Anterior cingulate cortex (tissue), 58 donors: ENCODE measurements at regions not wholly inside any gene's neighbourhood (a gene's known extent, or its start where the extent isn't known, plus 50 kb on each side); places are given as distances from the start of the nearest gene placed in this dataset.

Experiments used
- DNase-seq, 58 donors: peaks; one replicate each; lab custom pipeline; 2025; lab: John Stamatoyannopoulos, UW

DNA sequence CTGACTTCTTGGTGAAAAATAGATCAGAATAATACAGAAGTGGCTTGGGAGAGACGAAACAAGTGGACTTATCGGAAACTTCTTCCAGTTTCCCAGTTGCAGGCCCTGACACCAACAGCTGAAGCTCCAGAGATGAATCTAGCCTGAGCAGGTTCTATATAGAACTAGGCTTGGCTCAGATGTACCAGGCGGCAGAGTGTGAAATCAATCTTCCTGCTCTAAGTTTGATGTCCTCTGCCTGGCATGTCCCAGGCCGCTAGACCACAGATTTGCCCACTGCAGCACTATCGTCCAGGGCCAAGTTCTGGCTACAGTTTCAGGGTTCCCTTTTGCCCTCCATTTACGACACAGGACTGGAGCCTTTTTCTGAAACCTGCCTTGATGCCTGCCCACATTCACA, 91.3 kb upstream of the PLEKHA5 start:
- DNase-seq = no peak

DNA sequence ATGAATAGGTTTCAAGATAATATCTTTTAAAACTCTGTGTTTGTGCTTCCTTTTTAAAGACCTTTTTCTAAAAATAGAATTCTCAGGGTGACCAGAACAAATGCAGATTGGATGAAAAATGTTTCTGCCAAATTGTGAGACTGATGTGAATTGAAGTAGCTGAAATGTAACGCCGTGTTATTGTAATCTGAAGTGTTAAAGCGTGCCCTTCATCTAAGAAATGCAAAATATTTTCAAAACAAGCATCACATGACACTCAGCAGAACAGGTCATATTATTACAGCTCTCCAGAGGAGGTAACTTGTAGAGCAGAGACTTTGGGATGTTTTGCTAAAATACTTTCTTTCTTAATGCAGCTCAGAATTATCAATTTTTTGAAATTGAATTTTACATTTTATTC, 90.0 kb upstream of the PLEKHA5 start:
- no peak for DNase-seq

DNA sequence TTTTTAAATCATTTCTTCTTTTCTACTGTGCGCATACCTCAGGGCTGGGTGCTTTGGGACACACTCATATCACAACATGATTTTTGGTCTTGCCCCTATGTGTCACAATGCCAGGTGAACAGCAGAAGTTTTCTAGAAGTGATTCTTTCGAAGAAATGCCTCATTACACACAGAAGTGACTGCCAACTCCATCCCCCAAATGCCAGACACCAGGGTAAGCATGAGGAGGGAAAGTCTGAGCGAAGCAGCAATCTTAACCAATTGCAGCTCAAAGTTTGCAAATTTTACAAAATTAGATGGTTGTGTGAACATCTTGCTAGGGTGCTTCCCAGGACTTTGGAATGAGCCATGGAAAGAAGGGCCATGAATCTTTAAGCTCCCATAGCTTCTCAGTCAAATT, 87.3 kb upstream of the PLEKHA5 start:
- DNase-seq = no peak

DNA sequence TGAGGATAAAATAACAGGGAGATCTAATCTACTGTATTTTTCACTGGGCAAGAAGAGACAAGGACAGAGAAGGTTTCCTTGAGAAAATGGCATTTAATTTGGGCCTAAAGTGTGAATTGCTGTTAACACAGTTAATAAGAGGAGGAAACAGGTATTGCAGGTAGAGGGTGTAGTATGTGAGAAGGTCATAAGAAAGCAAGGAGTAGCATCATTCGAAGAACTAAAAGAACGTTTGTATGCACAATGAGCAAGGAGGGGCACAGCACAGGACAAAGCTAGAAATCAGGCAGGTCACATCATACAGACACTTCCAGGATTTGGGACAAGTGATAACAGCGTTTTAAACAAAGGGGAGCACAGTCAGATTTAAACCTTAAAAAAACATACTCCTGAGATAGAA, 85.1 kb upstream of the PLEKHA5 start:
- DNase-seq = no peak

DNA sequence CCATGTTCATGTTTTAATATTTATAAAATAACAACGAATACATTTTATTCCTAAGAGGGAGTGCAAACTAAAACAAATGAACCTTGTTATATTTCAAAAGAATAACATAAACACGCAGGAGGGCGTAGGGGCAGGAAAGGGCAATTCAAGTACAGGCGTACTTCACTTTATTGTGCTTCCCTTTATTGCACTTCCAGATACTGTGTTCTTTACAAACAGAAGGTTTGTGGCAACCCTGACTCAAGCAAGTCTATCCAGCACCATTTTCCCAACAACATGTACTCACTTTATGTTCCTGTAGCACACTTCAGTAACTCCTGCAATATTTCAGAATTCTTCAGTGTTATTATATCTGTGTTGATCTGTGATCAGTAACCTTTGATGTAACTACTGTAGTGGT, 84.6 kb upstream of the PLEKHA5 start:
- no peak for DNase-seq

DNA sequence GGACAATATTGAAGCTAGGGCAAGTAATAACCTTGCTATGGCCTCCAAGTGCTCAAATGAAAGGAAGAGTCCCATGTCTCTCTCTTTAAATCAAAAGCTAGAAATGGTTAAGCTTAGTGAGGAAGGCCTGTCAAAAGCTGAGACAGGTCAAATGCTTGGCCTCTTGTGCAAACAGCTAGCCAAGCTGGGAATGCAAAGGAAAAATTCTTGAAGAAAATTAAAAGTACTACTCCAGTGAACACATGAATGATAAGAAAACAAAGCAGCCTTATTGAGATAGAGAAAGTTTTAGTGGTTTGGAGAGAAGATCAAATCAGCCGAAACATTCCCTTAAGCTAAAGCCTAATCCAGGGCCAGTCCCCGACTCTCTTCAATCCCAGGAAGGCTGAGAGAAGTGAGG, 84.1 kb upstream of the PLEKHA5 start:
- DNase-seq = no peak

DNA sequence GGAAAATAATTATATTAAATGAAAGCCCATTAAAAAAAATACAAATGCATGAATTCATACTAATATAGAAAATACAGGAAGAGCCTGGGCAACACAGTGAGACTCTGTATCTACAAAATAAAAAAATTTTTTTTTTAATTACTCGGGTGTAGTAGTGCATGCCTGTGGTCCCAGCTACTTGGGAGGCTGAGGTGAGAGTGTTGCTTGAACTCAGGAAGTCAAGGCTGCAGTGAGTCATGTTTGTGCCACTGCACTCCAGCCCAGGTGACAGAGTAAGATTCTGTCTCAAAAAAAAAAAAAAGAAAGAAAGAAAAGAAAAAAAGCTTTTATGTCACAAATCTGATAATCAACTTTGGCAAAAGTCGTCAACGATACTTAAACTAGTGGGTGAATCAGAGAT, 80.6 kb upstream of the PLEKHA5 start:
- DNase-seq = no peak

DNA sequence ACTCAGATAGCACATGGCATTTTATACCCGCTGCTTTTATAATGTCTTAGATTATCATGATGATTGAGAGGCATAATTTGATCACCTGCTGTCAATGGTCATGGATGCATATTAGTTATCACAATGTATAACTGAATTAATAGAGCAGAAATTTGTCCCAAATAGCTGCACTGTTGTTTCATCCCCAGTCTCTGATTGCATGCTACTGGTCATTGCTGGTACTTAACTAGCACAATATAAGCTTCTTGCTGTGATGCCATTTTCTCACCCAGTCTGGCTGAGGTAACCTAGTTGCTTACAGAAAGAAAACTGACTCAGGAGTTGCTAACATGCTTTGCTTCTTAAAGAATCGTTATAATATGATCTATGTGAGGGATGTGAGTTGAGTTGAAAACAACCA, 76.8 kb upstream of the PLEKHA5 start:
- no peak for DNase-seq

DNA sequence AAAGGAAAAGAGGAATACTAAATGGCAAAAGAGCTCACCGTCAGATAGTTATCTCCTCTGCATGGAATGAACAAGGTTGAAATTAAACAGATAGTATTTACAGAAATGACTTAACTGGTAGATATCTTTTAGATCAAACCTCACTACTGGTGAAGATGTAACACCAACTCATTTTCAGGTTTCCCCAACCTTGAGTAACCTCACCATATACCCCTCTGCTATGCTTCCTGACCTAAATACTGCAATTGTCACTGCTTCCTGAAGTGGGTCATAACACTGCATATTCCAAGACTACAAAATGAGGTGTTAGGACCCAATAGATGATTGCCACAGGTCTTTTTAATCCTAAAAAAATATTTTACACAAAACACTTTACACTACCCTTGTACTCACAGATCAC, 76.3 kb upstream of the PLEKHA5 start:
- DNase-seq = no peak

DNA sequence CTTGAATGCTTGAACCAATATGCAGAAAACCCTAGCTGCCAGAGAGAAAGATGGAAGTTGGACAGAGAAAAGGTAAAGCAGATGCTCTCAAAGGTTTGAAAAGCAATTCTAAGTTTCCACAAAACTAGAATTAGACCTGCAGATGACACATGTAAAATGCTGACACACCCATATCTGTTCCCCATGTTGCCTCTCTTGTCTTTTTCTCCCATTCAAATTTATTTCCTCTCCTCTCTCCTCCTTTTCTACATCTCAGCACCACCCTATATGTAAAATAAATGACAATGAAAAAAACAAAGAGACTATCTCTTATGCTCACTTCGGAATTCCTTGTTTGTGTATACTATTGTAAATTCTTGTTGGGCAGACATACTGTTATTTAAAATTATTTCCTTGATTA, 75.5 kb upstream of the PLEKHA5 start:
- DNase-seq = no peak

DNA sequence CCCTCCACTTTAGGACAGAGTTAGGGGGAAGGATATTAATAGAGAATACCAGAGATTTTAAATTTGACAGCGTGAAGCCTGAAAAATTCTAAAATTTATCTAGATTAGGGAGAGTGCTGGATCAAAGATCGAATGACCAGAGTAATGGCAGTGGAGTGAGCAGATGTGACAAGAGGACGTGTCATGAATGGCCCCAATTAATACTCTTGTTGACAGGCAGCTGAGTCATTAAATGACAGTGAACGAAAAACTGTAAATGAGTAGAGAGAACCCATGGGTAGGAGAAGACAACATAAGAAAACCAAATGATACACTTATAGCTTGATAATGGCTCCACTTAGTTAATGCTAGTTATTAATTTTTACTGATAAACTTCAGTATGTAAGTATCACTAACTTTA, 73.9 kb upstream of the PLEKHA5 start:
- DNase-seq = no peak

DNA sequence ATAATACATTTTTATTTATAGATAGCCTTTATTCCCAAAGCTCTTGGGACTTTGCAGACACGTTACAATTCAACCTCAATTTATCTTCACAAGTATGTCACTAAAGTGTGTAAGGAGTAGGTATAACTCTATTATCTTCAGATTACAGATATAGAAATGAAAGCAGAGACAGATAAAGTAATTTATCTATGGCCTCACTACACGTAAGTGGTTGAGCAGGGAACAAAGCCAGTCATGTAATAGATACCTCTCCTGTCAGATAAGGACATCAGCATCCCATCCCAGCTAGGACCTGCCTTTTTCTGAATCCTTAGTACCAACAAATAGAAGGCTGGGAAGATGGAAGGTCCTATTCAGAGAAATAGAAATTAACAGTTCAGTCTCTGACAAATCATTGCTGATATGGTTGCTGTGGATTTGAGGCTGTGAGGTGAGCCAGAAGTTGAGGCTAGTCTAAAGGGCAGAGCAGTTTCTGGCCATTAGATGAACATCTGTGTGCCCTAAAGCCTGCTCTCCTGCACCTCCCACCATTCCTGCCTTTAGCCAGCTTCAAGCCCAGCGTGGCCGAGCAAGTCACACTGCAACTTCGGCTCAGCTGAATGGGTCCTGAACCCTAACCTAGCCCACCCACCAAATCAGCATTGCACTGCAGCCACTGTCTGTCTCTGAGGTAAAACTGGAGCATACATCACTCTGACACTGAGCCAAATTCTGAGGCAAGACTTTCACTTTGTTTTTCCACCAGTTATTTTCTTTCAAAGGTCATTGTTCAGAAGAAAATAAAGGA, 71.1 kb upstream of the PLEKHA5 start:
- no peak for DNase-seq

DNA sequence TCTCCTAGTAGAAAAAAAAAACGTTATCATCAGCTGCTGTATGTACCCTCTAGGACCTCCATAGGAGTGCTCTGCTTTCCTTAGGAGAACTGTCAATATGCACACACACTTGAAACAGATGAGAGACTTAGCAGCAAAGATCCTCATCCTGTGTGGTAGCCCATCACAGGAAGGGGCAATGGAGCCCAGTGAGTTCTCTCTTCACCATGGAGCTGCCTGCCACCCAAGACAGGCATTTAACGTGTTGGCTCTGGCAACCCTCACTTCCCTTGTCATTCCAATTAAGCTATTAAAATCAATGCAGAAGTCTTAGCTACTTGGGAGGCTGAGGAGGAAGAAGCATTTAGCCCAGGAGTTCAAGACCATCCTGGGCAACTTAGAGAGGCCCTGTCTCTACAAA, 64.8 kb upstream of the PLEKHA5 start:
- DNase-seq = no peak

DNA sequence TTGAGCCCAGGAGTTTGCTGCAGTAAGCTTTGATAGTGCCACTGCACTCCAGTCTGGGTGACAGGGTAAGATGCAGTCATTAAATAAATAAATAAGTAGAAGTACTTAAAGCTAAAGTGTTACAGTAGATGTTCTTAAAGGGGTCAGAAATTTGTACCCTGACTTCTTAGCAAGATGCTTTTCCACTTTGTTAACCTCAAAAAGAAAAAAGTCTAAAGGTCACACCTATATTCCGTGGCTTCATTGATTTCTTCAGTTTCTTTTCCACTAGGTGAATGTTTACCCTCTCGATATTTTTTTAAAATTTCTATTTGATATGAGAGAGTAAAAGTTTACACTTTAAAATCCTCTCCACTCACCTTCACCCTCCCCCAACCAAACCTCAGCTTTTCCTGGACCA, 64.3 kb upstream of the PLEKHA5 start:
- DNase-seq = no peak

DNA sequence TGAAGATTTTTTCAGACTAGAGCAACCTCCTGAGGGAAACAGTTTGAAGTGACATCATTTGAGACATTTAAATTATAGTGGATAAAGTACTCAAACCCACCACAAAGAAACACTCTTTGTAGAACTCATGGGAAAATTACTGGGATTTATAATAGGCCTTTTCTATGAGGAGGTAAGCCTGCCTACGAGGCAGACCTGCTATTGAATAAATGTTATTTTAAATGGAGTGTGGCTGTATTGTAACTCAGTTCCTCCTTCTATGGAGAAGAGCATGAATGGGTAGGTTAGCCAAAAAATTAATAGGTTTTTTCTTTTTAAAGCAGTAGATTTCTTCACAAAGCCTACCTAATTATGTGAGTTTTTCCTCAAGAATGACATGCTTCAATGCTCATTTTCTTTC, 63.7 kb upstream of the PLEKHA5 start:
- no peak for DNase-seq

DNA sequence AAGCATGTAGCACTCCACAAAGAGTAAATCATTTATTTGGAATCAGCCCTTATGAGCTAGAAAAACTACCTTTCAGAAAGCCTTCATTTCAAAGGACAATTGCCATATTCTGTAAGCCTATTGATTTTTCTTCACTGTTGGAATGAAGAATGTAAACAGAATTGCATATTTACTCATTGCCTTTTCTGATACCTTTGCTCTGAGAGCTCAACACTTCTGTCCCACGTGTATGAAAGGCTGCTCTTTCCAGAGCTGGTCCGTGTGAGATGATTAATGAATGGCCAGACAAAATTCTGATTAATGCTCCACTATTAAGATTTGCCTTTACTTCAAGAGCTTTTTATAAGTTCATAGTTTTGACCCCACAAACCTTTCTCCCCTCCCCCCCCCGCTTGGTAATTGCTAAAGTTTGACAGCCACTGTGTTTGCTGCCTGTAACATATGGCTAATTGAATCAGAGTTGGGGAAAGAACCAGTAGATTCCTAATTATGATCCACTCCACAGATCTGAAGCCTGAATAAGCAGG, 63.0 kb upstream of the PLEKHA5 start:
- no peak for DNase-seq

DNA sequence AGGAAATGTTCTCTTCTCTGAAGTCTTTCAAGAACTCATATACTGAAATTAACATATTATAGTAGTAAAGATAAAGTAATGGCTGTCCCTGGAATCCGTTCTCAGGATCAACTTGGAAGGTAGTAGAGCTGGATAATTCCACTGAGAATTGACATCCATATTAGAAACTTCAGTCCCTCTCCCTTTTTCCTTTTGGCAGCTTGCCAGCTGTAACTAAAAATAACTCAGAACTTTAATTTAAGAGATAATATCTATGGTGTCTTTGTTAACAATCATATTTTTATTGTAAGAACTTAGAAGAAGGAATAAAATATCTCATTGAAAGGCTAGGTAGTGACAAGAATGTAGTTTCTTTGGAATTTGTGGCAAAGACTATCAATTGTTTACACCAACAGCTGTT, 61.4 kb upstream of the PLEKHA5 start:
- no peak for DNase-seq

DNA sequence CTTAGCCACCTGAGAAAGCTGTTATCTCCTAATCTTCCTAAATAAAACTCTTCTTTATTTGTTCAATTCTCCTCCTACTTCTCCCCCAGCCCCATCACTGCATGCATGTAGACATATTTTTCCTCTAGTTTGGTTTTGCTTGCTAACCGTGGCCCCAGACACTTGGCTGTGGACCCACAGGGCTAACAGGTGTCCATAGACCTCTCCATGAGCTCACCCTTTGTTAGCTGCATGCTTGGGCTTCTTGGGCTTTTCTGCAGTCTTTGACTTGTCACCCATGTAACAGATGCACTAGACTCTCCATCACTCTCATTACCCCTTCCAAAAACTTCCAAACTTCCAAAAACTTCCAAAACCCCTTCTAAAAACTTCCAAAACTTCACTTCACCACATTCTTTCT, 59.2 kb upstream of the PLEKHA5 start:
- no peak for DNase-seq

DNA sequence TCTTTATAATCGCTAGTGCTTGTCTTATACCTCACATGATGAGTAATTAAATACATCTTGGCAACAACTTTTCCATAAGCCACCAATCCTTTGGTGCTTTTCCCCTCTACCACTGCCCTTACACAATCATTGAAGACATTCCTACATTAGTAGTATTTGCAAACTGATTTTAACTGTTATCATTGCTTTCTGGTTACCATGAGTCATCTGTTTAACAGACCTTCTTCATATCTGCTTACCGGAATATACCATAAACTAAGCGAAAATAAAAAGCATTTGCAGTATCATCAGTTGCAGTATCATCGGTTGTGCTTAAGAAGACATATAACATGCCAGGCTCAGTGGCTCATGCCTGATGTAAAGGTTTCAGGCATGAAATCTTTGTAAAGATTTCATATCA, 54.8 kb upstream of the PLEKHA5 start:
- DNase-seq = no peak

DNA sequence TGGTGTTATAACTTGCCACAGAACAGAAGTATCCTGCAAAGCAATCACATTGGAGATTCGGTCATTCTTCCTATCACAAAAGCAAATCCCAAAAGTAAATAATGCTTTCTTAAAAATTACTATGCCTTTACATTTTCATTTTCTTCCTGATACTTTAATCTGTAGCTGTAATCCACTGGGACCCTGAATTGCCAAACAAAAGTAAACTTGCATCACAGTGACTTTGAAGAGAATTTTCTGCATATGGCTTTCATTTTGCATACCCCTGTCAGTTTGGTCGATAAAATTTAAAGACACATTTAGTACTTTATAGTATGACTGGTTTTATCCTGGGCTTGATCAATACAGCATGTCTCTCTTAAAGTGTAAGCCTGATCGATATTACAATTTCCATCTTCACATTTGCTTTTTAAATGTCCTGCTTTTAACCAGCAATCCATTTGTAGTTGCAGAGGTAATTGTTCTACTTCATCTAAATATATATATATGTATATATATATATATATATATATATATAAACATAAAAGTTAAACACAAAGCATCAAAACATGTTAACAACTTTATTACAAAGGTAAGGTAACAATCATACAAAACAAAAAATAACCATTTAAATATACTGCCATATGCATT, 53.7 kb upstream of the PLEKHA5 start:
- DNase-seq = no peak
